Upper lobe of left lung (tissue), 6 donors: ENCODE measurements at regions not wholly inside any gene's neighbourhood (a gene's known extent, or its start where the extent isn't known, plus 50 kb on each side); places are given as distances from the start of the nearest gene placed in this dataset.
A peak's percentile ranks its signal among the peaks of the same experiment; 100 is the strongest.

Source experiments
- ATAC-seq, 2 donors: fragments of 200-7000 bp; cut with Tn5 transposase; one replicate each; pipeline ENCODE4 v1.9.1; 2022; ENCODE audit warnings: mild to moderate bottlenecking in 2 of 2, moderate library complexity in 2 of 2; ENCODE audit not compliant: low FRiP score in 2 of 2
- DNase-seq, 2 donors: peaks; one replicate each; pipeline ENCODE4 v3.0.0-alpha.2; 2019 to 2020
- H3K27ac ChIP-seq, 4 donors: fragments of 200-600 bp; sonication (generic); one replicate each; pipeline ENCODE4 v1.5.1; 2016 to 2019
- H3K27me3 ChIP-seq, 4 donors: fragments of 200-600 bp; sonication (generic); one replicate each; pipeline ENCODE4 v1.5.1; 2017 to 2019
- H3K36me3 ChIP-seq, 4 donors: fragments of 200-600 bp; sonication (generic); one replicate each; pipeline ENCODE4 v1.5.1; 2016 to 2019
- H3K4me1 ChIP-seq, 4 donors: fragments of 200-600 bp; sonication (generic); one replicate each; pipeline ENCODE4 v1.5.1; 2018 to 2019
- H3K4me3 ChIP-seq, 4 donors: fragments of 200-600 bp; sonication (generic); one replicate each; pipeline ENCODE4 v1.5.1; 2017 to 2019; ENCODE audit warnings: mild to moderate bottlenecking in 2 of 4, moderate library complexity in 1 of 4
- H3K9me3 ChIP-seq, 4 donors: fragments of 200-600 bp; sonication (generic); one replicate each; pipeline ENCODE4 v1.5.1; 2018 to 2019
- EP300 ChIP-seq, 4 donors: sonication (generic); formaldehyde crosslinking; IDR thresholded peaks; one replicate each; pipeline ENCODE4 v1.5.1; 2017; ENCODE audit warnings: antibody characterized with exemption in 4 of 4, control low read depth in 2 of 4
- POLR2A ChIP-seq, 4 donors: fragments of 450-650 bp; IDR thresholded peaks; one replicate each; pipeline ENCODE4 v1.5.1; 2016 to 2017; ENCODE audit warnings: antibody characterized with exemption in 4 of 4, mild to moderate bottlenecking in 2 of 4
- POLR2AphosphoS5 ChIP-seq, 2 donors: sonication (generic); formaldehyde crosslinking; IDR thresholded peaks; one replicate each; pipeline ENCODE4 v1.5.1; 2017; ENCODE audit warnings: antibody characterized with exemption in 2 of 2
- WGBS, 2 donors: methylation state at CpG; one replicate each; pipeline ENCODE4 v1.1.5; 2017 to 2018; 5-methylcytosine and 5-hydroxymethylcytosine counted together
- TF ChIP-seq, protein P1 (sequence below), 6 experiments: fragments of 450-650 bp in 4 of 6; fragments of 200-600 bp in 2 of 6; sonication (generic) in 2 of 6; IDR thresholded peaks; one replicate each; pipeline ENCODE4 v1.5.1; 2016 to 2019; ENCODE audit warnings: antibody characterized with exemption in 6 of 6
- donor health status: DM: no; HTN: no; CAD: no; lungs with moderate emphysema.
- donor health status: DM: no; HTN: yes; CAD: no; lungs with severe emphysema.

DNA sequence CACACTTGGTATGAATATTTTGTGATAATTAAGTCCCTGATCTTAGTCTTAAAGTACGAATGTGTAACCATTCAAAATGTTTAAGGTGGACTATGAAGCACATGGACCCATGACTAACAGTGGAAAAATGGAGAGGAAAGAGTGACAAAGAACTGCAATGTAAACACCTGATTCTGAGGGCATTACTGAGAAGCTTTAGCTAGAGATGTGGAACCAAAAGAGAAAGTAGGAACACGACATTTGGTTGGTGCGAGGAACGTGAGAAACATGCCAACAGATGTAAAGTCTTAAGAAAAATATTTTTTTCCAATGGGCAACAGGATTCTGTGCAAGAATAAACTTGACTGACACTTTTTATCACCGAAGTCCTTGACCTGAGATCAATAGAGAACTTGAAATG, 1618.6 kb downstream of the DPP10 start:
- 52 to 70% methylated on average over 5 of the region's 5 CpGs for WGBS, 2 donors

DNA sequence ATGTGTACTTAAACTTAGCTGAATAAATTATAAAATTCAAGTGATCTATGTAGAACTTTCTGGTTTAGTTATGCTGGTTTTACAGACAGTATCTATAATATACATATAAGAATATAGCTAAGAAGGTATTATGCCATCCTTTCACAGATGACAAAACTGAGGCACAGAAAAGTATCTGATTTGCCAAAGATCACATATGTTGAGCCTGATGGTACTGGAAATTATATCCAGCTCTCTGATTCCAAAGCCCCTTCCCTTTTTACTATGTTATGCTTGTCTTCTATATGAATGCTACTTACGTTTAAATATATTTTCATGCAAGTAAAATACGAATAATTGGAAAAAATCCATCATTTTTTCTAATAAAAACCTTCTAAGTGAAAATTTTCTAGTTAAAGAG, 1631.3 kb downstream of the DPP10 start:
- H3K27me3 ChIP-seq, result no peaks in the 10 kb centered on the region
- TF ChIP-seq POLR2AphosphoS5 (IDR thresholded peaks at IDR 0.05) (no peak), EP300 (IDR thresholded peaks at IDR 0.05) (no peak), POLR2A (IDR thresholded peaks at IDR 0.05) (no peak)
- TF ChIP-seq, protein P1, sequence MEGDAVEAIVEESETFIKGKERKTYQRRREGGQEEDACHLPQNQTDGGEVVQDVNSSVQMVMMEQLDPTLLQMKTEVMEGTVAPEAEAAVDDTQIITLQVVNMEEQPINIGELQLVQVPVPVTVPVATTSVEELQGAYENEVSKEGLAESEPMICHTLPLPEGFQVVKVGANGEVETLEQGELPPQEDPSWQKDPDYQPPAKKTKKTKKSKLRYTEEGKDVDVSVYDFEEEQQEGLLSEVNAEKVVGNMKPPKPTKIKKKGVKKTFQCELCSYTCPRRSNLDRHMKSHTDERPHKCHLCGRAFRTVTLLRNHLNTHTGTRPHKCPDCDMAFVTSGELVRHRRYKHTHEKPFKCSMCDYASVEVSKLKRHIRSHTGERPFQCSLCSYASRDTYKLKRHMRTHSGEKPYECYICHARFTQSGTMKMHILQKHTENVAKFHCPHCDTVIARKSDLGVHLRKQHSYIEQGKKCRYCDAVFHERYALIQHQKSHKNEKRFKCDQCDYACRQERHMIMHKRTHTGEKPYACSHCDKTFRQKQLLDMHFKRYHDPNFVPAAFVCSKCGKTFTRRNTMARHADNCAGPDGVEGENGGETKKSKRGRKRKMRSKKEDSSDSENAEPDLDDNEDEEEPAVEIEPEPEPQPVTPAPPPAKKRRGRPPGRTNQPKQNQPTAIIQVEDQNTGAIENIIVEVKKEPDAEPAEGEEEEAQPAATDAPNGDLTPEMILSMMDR (IDR thresholded peaks at IDR 0.05), result no peak
- no peak overlapping the region for H3K27ac ChIP-seq
- 61 to 74% methylated on average over 2 of the region's 2 CpGs for WGBS, 2 donors
- no peaks in the 10 kb centered on the region for H3K4me1 ChIP-seq
- DNase-seq, result no peak
- ATAC-seq, result no peak
- H3K4me3 ChIP-seq, result no peak overlapping the region
- no peaks in the 10 kb centered on the region for H3K36me3 ChIP-seq
- peaks cover 0 to 6% (median 0%) of the 10 kb centered on the region in 4 donors for H3K9me3 ChIP-seq

More for the DNA sequence above, 1618.6 kb downstream of the DPP10 start:
- Histone ChIP-seq H3K36me3 (no peaks in the 10 kb centered on the region), H3K27me3 (no peaks in the 10 kb centered on the region), H3K4me3 (no peak overlapping the region), H3K4me1 (no peaks in the 10 kb centered on the region), H3K27ac (no peak overlapping the region), H3K9me3 (no peaks in the 10 kb centered on the region)
- no peak for DNase-seq
- TF ChIP-seq, protein P1 (IDR thresholded peaks at IDR 0.05), result no peak
- no peak for TF ChIP-seq POLR2A (IDR thresholded peaks at IDR 0.05)
- no peak for TF ChIP-seq POLR2AphosphoS5 (IDR thresholded peaks at IDR 0.05)
- TF ChIP-seq EP300 (IDR thresholded peaks at IDR 0.05), result no peak
- no peak for ATAC-seq

DNA sequence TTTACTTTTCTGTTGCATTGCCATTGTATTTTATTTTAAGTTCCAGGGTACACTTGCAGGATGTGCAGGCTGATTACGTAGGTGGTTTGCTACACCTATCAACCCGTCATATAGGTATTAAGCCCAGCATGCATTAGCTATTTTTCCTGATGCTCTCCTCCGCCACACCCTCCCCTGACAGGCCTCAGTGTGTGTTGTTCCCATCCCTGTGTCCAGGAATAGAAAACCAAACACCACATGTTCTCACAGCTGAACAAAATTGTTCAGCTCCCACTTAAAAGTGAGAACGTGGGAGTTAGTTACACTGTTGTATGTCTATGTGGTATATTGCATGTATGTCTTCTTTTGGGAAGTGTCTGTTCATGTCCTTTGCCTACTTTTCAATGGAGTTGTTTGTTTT, 1631.7 kb downstream of the DPP10 start:
- Histone ChIP-seq H3K36me3 (no peaks in the 10 kb centered on the region), H3K4me3 (no peak overlapping the region), H3K27ac (no peak overlapping the region), H3K27me3 (no peaks in the 10 kb centered on the region), H3K9me3 (peaks cover 0 to 6% (median 0%) of the 10 kb centered on the region in 4 donors), H3K4me1 (no peaks in the 10 kb centered on the region)
- no peak for ATAC-seq
- no peak for DNase-seq
- TF ChIP-seq POLR2A (IDR thresholded peaks at IDR 0.05) (no peak), EP300 (IDR thresholded peaks at IDR 0.05) (no peak), POLR2AphosphoS5 (IDR thresholded peaks at IDR 0.05) (no peak)
- TF ChIP-seq, protein P1 (IDR thresholded peaks at IDR 0.05), result no peak
- 81 to 90% methylated on average over 4 of the region's 4 CpGs for WGBS, 2 donors

DNA sequence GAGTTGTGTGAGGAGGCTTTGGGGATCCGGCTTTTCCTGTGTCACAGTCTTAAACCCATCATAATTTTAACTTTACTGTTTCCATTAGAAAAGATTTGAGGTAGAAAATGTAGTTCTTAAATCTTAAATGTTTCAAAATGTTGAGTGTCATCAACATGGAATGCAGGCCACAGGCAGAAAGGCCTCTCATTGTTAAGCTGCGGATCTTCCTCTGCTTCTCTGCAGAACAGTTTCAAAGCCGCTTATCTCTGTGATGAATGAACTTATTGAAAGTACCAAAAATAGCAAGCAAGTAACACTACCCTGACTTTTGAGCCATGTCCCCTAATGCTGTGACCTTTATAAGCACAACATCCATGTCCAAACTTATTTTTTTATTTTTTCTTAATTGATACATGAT, 1645.8 kb downstream of the DPP10 start:
- Histone ChIP-seq H3K36me3 (no peaks in the 10 kb centered on the region), H3K9me3 (no peaks in the 10 kb centered on the region), H3K27me3 (no peaks in the 10 kb centered on the region), H3K4me1 (no peaks in the 10 kb centered on the region), H3K4me3 (no peak overlapping the region), H3K27ac (no peak overlapping the region)
- ATAC-seq (no peak), DNase-seq (no peak)
- TF ChIP-seq POLR2AphosphoS5 (IDR thresholded peaks at IDR 0.05), result no peak
- no peak for TF ChIP-seq EP300 (IDR thresholded peaks at IDR 0.05)
- no peak for TF ChIP-seq POLR2A (IDR thresholded peaks at IDR 0.05)
- TF ChIP-seq, protein P1 (IDR thresholded peaks at IDR 0.05), result no peak
- WGBS, 2 donors, result 44 to 53% methylated on average over 3 of the region's 3 CpGs

DNA sequence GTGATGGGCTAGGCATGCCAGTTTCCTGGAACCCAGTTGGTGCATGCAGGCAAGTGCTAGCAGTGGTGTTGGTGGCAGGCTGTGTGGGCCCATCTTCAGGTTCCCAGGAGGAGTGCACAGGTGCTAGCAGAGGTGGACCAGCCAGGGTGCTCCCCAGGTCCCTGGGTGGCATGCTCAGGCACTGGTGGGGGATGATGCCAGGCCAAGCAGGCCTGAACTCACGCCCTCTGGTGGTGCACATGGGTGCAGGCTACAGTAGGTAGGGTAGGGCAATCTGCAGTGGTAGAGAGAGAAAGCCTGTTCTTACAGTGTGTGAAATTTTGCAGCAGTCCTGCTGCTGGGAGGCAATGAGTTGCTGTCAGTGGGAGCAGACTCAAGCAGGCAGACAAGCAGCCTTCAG, 1651.8 kb downstream of the DPP10 start:
- H3K9me3 ChIP-seq, result peaks cover 0 to 5% (median 0%) of the 10 kb centered on the region in 4 donors
- ATAC-seq, result peak; percentile 12 to 46
- H3K4me3 ChIP-seq, result no peak overlapping the region
- no peaks in the 10 kb centered on the region for H3K27me3 ChIP-seq
- WGBS, 2 donors, result 0% methylated on average over 1 of the region's 1 CpG; no CpG with 5 or more reads in 1 of the 2 donors
- no peaks in the 10 kb centered on the region for H3K36me3 ChIP-seq
- no peaks in the 10 kb centered on the region for H3K4me1 ChIP-seq
- no peak overlapping the region for H3K27ac ChIP-seq
- peak in 1 of 2 donors; percentile 13 for DNase-seq
- TF ChIP-seq, protein P1 (IDR thresholded peaks at IDR 0.05), result no peak
- no peak for TF ChIP-seq POLR2AphosphoS5 (IDR thresholded peaks at IDR 0.05)
- TF ChIP-seq EP300 (IDR thresholded peaks at IDR 0.05), result no peak
- no peak for TF ChIP-seq POLR2A (IDR thresholded peaks at IDR 0.05)
